GM23338 (cell line): ENCODE measurements at regions not wholly inside any gene's neighbourhood (a gene's known extent, or its start where the extent isn't known, plus 50 kb on each side); places are given as distances from the start of the nearest gene placed in this dataset.

Experiments used
- ATAC-seq: fragments of 200-7000 bp; cut with Tn5 transposase; 3 replicates; pipeline ENCODE4 v1.9.1; 2020
- DNase-seq: peaks from one replicate; pipeline ENCODE4 v3.0.0-alpha.2; 2015; ENCODE audit warnings: low spot score
- H2AFZ ChIP-seq: fragments of 200-600 bp; sonication (generic); 2 replicates; pipeline ENCODE4 v1.8.0; 2016; ENCODE audit warnings: antibody characterized with exemption, mild to moderate bottlenecking, moderate library complexity
- H3F3A ChIP-seq: fragments of 200-600 bp; sonication (generic); replicated peaks from 2 replicates; pipeline ENCODE4 v1.8.0; 2017; ENCODE audit warnings: antibody characterized with exemption, mixed run types, low read depth
- H3K27ac ChIP-seq: fragments of 200-600 bp; sonication (generic); 2 replicates; pipeline ENCODE4 v1.6.1; 2016; ENCODE audit warnings: low read depth
- H3K27me3 ChIP-seq: fragments of 200-600 bp; sonication (generic); 2 replicates; pipeline ENCODE4 v1.8.0; 2016; ENCODE audit warnings: mild to moderate bottlenecking, mixed run types, moderate library complexity; ENCODE audit not compliant: insufficient read depth
- H3K36me3 ChIP-seq: fragments of 200-600 bp; sonication (generic); 2 replicates; pipeline ENCODE4 v1.8.0; 2016; ENCODE audit warnings: mild to moderate bottlenecking; ENCODE audit not compliant: insufficient read depth
- H3K4me1 ChIP-seq: fragments of 200-600 bp; sonication (generic); 2 replicates; pipeline ENCODE4 v1.8.0; 2016; ENCODE audit warnings: mild to moderate bottlenecking, moderate library complexity; ENCODE audit not compliant: insufficient read depth
- H3K4me2 ChIP-seq: fragments of 200-600 bp; sonication (generic); 2 replicates; pipeline ENCODE4 v1.7.1; 2017; ENCODE audit warnings: mixed run types
- H3K4me3 ChIP-seq: fragments of 200-600 bp; sonication (generic); 2 replicates; pipeline ENCODE4 v1.6.1; 2016; ENCODE audit warnings: mixed run types
- H3K79me2 ChIP-seq: fragments of 200-600 bp; sonication (generic); replicated peaks from 2 replicates; pipeline ENCODE4 v1.8.0; 2017; ENCODE audit warnings: mild to moderate bottlenecking; ENCODE audit not compliant: insufficient read depth
- H3K9me2 ChIP-seq: fragments of 200-600 bp; sonication (generic); 2 replicates; pipeline ENCODE4 v1.8.0; 2017; ENCODE audit not compliant: insufficient read depth
- H4K20me1 ChIP-seq: fragments of 200-600 bp; sonication (generic); replicated peaks from 2 replicates; pipeline ENCODE4 v1.8.0; 2017; ENCODE audit warnings: mild to moderate bottlenecking; ENCODE audit not compliant: insufficient read depth
- H3K27ac Mint-ChIP-seq: 2 replicates; pipeline ENCODE4 v1.8.0; 2020; ENCODE audit warnings: inconsistent platforms, mild to moderate bottlenecking, moderate library complexity, mixed read lengths
- H3K27me3 Mint-ChIP-seq: 3 replicates; pipeline ENCODE4 v1.8.0; 2022; ENCODE audit warnings: low read depth, mild to moderate bottlenecking, moderate library complexity, mixed read lengths, inconsistent platforms; ENCODE audit not compliant: insufficient read depth, poor library complexity
- H3K36me3 Mint-ChIP-seq: 3 replicates; pipeline ENCODE4 v1.8.0; 2021; ENCODE audit warnings: low read depth, mild to moderate bottlenecking, inconsistent platforms, moderate library complexity, mixed read lengths
- H3K4me1 Mint-ChIP-seq: 3 replicates; pipeline ENCODE4 v1.8.0; 2020; ENCODE audit warnings: mild to moderate bottlenecking, inconsistent platforms, mixed read lengths
- H3K4me3 Mint-ChIP-seq: 3 replicates; pipeline ENCODE4 v1.8.0; 2021; ENCODE audit warnings: moderate library complexity, mild to moderate bottlenecking, inconsistent platforms, mixed read lengths
- H3K9me3 Mint-ChIP-seq: 3 replicates; pipeline ENCODE4 v1.8.0; 2020; ENCODE audit warnings: moderate library complexity, mild to moderate bottlenecking, inconsistent platforms, mixed read lengths
- ZNF462 ChIP-seq: fragments of 250-450 bp; sonication (Bioruptor Pico); IDR thresholded peaks from 2 replicates; pipeline ENCODE4 v1.5.0; 2020; ENCODE audit warnings: mild to moderate bottlenecking, moderate library complexity
- TF ChIP-seq, protein P1 (sequence below), 2 experiments: fragments of 200-600 bp in 1 of 2; sonication (generic) in 1 of 2; conservative IDR thresholded peaks; 2 replicates each; pipeline versions ENCODE4 v1.5.1 to v1.6.1; 2016 to 2017; ENCODE audit warnings: antibody characterized with exemption in 2 of 2, low read depth in 2 of 2, mild to moderate bottlenecking in 2 of 2, moderate library complexity in 1 of 2

DNA sequence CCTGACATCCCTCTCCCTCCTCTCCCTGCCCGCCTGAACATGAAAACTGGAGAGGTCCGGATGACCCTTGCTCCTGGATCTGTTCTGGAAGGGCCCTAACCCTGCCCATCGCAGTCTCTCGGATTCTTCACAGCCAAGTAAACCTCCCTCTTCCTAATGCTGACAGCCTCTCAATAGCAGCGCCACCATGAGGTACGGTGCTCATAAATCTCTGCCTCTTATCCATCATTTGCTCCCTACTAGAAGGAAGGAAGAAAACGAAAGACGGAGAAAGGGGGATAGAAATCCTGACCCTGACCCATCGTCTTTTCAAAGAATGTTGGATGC, 257.9 kb downstream of the BCL11A start:
- ATAC-seq (peak; percentile 63), DNase-seq (peak; percentile 58)
- Histone ChIP-seq H3K79me2 (no peaks in the 10 kb centered on the region), H3K9me2 (no peaks in the 10 kb centered on the region), H4K20me1 (no peaks in the 10 kb centered on the region), H3F3A (no peaks in the 10 kb centered on the region), H3K27ac (no peak overlapping the region), H3K4me1 (0 out of 2 replicates have a peak, but pooled peaks cover 10% of the 10 kb centered on the region), H3K27me3 (no peaks in the 10 kb centered on the region; the same call in 1 of the 2 replicates), H3K4me2 (no peak overlapping the region), H2AFZ (peak overlapping the region; percentile 65; the same call in 1 of the 2 replicates), H3K36me3 (no peaks in the 10 kb centered on the region), H3K4me3 (no peak overlapping the region)
- H3K9me3 Mint-ChIP-seq = no peaks in the 10 kb centered on the region; the same call in 2 of the 3 replicates
- no peaks in the 10 kb centered on the region for H3K36me3 Mint-ChIP-seq
- no peak for TF ChIP-seq ZNF462 (CRISPR knock-in tag)
- TF ChIP-seq, protein P1, sequence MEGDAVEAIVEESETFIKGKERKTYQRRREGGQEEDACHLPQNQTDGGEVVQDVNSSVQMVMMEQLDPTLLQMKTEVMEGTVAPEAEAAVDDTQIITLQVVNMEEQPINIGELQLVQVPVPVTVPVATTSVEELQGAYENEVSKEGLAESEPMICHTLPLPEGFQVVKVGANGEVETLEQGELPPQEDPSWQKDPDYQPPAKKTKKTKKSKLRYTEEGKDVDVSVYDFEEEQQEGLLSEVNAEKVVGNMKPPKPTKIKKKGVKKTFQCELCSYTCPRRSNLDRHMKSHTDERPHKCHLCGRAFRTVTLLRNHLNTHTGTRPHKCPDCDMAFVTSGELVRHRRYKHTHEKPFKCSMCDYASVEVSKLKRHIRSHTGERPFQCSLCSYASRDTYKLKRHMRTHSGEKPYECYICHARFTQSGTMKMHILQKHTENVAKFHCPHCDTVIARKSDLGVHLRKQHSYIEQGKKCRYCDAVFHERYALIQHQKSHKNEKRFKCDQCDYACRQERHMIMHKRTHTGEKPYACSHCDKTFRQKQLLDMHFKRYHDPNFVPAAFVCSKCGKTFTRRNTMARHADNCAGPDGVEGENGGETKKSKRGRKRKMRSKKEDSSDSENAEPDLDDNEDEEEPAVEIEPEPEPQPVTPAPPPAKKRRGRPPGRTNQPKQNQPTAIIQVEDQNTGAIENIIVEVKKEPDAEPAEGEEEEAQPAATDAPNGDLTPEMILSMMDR (conservative IDR thresholded peaks at IDR 0.05; ENCODE audit: low read depth in 2 of 2) = peak; percentile 50 to 69
- no peak overlapping the region for H3K4me3 Mint-ChIP-seq
- peaks cover 8% of the 10 kb centered on the region for H3K27me3 Mint-ChIP-seq
- H3K4me1 Mint-ChIP-seq = peaks cover 22% of the 10 kb centered on the region
- H3K27ac Mint-ChIP-seq = no peak overlapping the region
